Thymus (tissue), 11 donors: ENCODE measurements at regions not wholly inside any gene's neighbourhood (a gene's known extent, or its start where the extent isn't known, plus 50 kb on each side); places are given as distances from the start of the nearest gene placed in this dataset.

ENCODE experiments used
- DNase-seq, 9 donors: peaks; one replicate each; pipeline ENCODE4 v3.0.0-alpha.2; 2013; ENCODE audit warnings: low spot score in 9 of 9, low read depth in 6 of 9, missing footprints in 1 of 9
- H3K27ac ChIP-seq, 2 donors: one replicate each; pipeline ENCODE4 v1.5.1; 2013; ENCODE audit warnings: control low read depth in 1 of 2, low read depth in 1 of 2, low read length in 1 of 2, mild to moderate bottlenecking in 1 of 2, moderate library complexity in 1 of 2
- H3K27me3 ChIP-seq, 2 donors: one replicate each; pipeline ENCODE4 v1.5.1; 2013; ENCODE audit warnings: low read length in 1 of 2; ENCODE audit not compliant: control insufficient read depth in 2 of 2, insufficient read depth in 1 of 2
- H3K36me3 ChIP-seq, 2 donors: one replicate each; pipeline ENCODE4 v1.5.1; 2013; ENCODE audit warnings: low read length in 1 of 2, mild to moderate bottlenecking in 1 of 2, moderate library complexity in 1 of 2; ENCODE audit not compliant: control insufficient read depth in 2 of 2, insufficient read depth in 2 of 2
- H3K4me1 ChIP-seq, 2 donors: one replicate each; pipeline ENCODE4 v1.5.1; 2013; ENCODE audit warnings: low read length in 2 of 2; ENCODE audit not compliant: control insufficient read depth in 2 of 2, insufficient read depth in 2 of 2
- H3K4me3 ChIP-seq, 2 donors: one replicate each; pipeline ENCODE4 v1.5.1; 2013; ENCODE audit warnings: low read length in 2 of 2, control low read depth in 1 of 2, mild to moderate bottlenecking in 1 of 2
- H3K9me3 ChIP-seq, 2 donors: one replicate each; pipeline ENCODE4 v1.5.1; 2013; ENCODE audit warnings: low read length in 1 of 2, mild to moderate bottlenecking in 1 of 2; ENCODE audit not compliant: control insufficient read depth in 2 of 2, insufficient read depth in 1 of 2
- WGBS: extraction: QIAGEN DNeasy Blood & Tissue Kit; methylation state at CpG from one replicate; pipeline ENCODE4 v1.1.7; 2013; 5-methylcytosine and 5-hydroxymethylcytosine counted together
- donor health status: healthy.

DNA sequence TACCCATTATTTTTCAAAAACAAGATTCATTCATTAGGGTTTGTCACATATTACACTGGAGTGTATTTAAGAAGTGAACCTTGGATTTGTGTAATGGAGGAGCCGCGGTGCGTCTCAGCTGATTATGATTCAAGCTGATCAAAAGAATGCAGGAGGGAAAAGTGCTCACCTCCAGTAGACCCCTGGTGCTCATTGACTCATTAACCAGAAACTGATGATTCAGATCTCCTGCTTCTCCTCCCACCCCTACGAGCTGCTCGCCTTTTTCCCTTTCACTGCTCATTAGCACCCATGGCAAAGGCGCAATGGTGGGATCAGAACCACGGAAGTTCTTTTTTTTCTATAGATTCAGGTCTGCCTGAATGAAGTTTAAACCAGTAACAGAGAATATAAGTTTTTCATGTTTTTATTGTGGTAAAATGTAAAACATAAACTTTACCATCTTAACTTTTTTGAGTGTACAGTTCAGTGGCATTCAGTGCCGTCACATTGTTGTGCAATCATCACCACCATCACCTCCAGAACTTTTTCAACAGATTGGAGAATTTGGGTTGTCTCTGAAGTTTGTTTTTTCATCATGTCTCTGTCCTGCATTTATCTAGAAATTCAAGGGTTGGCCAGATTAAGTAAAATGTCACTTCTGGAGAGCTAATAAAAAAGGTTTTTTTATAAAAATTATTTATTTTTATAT is 101.6 kb downstream of the LINC00237 start:
- Histone ChIP-seq H3K27me3 (no peaks in the 10 kb centered on the region), H3K9me3 (no peaks in the 10 kb centered on the region), H3K4me1 (no peaks in the 10 kb centered on the region), H3K36me3 (no peaks in the 10 kb centered on the region), H3K4me3 (no peak overlapping the region), H3K27ac (no peak overlapping the region)
- 86% methylated on average over 8 of the region's 8 CpGs for WGBS
- no peak for DNase-seq

DNA sequence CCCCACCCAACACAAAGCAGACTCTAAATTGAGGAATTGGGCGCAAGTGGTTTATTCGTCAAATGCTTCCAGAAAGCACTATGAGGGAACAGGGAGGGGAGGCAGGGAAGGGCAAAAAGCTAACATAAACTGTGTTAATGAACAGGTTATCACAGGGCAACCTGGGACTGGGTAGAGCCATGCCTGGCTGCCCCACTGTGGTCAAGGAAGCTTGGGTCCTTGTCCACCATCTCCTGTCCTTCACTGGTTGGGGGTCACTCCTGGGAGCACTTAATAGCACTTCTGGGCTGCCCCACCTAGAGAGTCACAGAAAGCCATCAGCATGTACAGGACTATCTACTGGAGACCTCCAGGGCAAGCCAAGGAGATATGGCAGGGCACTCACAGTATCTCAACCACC is 102.3 kb downstream of the LINC00237 start:
- Histone ChIP-seq H3K27ac (no peak overlapping the region), H3K36me3 (no peaks in the 10 kb centered on the region), H3K27me3 (no peaks in the 10 kb centered on the region), H3K9me3 (no peaks in the 10 kb centered on the region), H3K4me1 (no peaks in the 10 kb centered on the region), H3K4me3 (no peak overlapping the region)
- 98% methylated on average over 2 of the region's 2 CpGs for WGBS
- no peak for DNase-seq

DNA sequence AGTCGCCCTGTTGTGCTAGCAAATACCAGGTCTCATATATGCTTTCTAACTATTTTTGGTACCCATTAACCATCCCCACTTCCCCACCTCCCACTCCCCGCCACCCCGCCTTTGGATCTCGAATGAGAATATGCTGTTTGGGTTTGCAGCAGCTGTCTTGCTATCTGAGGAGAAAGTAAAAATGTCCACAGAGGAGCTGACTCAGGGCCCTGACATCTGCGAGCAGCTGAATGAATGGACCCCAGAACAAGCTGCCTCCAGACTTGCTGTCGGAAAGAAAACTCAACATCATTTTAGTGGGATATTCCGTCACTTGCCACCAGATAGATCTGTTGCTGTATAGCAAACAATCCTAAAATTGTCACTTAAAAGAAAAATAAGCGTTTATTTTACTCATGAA is 103.7 kb downstream of the LINC00237 start:
- H3K27ac ChIP-seq, result no peak overlapping the region
- H3K36me3 ChIP-seq, result no peaks in the 10 kb centered on the region
- H3K4me3 ChIP-seq, result no peak overlapping the region
- no peaks in the 10 kb centered on the region for H3K4me1 ChIP-seq
- H3K27me3 ChIP-seq, result no peaks in the 10 kb centered on the region
- H3K9me3 ChIP-seq, result no peaks in the 10 kb centered on the region
- WGBS, result 94% methylated on average over 8 of the region's 8 CpGs
- DNase-seq, result no peak

DNA sequence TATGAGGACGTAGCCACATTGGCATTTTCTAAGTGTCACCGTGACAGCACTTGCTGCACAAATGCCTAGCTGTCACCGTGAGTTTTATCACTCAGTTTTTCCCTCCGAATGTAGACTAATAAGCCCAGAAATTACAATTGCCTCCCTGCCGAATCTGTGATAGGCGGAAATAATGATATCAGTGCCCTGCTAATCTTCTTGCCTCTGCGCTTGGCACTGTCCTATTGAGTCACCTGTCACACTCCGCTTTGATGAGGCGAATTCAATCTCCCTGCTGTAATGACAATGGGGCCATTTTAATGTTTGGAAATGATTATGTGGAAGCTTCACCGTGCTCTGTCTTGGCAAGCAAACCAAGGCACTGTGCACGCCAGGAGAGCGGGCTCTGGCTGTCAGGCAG is 112.8 kb downstream of the LINC00237 start:
- H3K27me3 ChIP-seq, result no peaks in the 10 kb centered on the region
- H3K27ac ChIP-seq, result no peak overlapping the region
- no peaks in the 10 kb centered on the region for H3K36me3 ChIP-seq
- no peak overlapping the region for H3K4me3 ChIP-seq
- no peaks in the 10 kb centered on the region for H3K9me3 ChIP-seq
- 94% methylated on average over 12 of the region's 12 CpGs for WGBS
- H3K4me1 ChIP-seq, result no peaks in the 10 kb centered on the region
- DNase-seq, result no peak

DNA sequence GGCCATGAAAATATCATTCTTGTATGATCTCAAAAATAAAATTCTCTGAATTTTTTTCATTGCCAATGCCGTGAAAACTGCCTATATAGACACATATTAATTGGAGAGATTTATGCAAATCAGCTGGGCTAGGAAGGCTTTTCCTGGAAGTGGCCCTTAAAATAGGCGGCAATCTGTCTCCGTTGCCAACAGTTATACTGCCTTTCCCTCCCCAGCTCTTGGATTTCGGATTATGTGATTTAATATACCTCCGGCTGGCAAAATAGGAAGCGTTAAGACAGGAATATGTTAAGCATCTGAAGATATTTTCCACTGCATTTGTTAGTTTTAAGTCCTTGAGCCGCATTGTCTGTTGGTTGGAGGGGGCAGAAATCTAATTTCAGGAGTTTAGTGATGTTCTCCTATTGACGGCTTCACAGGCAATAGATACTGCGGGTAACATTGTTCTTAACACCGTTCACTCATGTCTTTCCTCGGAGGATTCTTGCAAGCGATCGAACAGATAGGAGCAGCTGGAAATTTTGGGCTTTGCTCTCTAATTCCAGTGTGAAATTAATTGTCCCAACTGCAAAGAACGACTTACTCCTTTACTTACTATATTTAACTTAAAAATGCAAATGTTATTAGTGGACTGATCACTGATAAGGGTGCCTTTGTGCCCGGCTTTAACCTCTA is 113.3 kb downstream of the LINC00237 start:
- no peak overlapping the region for H3K4me3 ChIP-seq

DNA sequence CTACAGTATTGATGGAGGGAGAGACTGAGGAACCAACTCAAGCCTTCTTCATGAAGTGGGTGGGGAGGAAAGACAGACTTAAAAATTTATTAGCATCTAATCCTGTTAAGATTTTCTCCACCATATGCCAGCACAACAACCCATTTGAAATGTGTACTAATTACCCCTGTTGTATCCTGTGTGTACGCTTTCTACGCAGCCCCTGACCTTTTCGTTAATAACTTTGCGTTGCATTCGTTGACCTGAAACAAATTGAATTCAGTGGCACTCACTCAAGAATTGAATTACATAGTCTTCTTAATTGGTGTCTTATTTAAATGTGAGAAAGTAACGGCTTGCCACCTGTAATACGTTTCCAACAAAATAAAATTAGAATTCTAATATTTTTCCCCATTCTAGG is 113.9 kb downstream of the LINC00237 start:
- no peak overlapping the region for H3K4me3 ChIP-seq
- no peaks in the 10 kb centered on the region for H3K9me3 ChIP-seq
- WGBS, result 94% methylated on average over 7 of the region's 7 CpGs
- no peaks in the 10 kb centered on the region for H3K27me3 ChIP-seq
- no peak overlapping the region for H3K27ac ChIP-seq
- no peaks in the 10 kb centered on the region for H3K4me1 ChIP-seq
- no peak for DNase-seq
- H3K36me3 ChIP-seq, result no peaks in the 10 kb centered on the region

More for the DNA sequence above, 113.3 kb downstream of the LINC00237 start:
- no peak overlapping the region for H3K27ac ChIP-seq
- H3K36me3 ChIP-seq, result no peaks in the 10 kb centered on the region
- H3K9me3 ChIP-seq, result no peaks in the 10 kb centered on the region
- no peak for DNase-seq
- 94% methylated on average over 15 of the region's 15 CpGs for WGBS
- H3K4me1 ChIP-seq, result no peaks in the 10 kb centered on the region
- no peaks in the 10 kb centered on the region for H3K27me3 ChIP-seq

DNA sequence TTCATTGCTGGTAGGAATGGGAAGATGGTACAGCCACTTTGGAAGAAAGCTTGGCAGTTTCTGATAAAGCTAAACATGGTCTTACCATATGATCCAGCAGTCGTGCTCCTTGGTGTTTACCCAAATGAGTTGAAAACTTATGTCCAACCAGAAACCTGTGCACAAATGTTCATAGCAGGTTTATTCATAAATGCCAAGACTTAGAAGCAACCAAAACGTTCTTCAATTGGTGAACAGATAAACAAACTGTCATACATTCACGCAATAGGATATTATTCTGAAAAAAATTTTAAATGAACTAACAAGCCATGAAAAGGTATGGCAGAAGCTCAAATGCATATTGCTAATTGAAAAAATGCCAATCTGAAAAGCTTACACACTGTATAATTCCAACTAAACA is 117.1 kb downstream of the LINC00237 start:
- no peak for DNase-seq
- no peaks in the 10 kb centered on the region for H3K27me3 ChIP-seq
- 84% methylated on average over 3 of the region's 3 CpGs for WGBS
- no peak overlapping the region for H3K27ac ChIP-seq
- H3K4me3 ChIP-seq, result no peak overlapping the region
- H3K9me3 ChIP-seq, result no peaks in the 10 kb centered on the region
- H3K36me3 ChIP-seq, result no peaks in the 10 kb centered on the region
- no peaks in the 10 kb centered on the region for H3K4me1 ChIP-seq

DNA sequence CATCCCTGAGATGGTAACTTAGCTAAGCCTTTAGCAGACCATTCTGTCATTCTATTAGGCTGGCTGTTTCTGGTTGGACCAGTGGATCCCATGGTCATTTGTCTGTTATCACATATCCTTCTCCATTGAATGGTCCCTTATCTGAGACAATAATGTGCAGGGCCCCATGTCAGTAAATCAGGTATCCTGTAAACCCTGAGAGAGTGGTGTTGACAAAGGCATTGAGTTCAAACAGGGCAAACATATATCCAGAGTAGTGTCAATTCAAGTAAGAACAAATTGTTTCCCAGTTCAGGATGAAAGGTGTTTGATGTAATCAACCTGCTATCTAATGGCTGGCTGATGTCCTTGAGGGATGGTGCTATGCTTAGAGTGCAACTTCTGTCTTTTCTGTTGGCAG is 126.2 kb downstream of the LINC00237 start:
- Histone ChIP-seq H3K4me1 (no peaks in the 10 kb centered on the region), H3K9me3 (no peaks in the 10 kb centered on the region), H3K27ac (no peak overlapping the region), H3K4me3 (no peak overlapping the region), H3K36me3 (no peaks in the 10 kb centered on the region), H3K27me3 (no peaks in the 10 kb centered on the region)
- DNase-seq, result no peak

DNA sequence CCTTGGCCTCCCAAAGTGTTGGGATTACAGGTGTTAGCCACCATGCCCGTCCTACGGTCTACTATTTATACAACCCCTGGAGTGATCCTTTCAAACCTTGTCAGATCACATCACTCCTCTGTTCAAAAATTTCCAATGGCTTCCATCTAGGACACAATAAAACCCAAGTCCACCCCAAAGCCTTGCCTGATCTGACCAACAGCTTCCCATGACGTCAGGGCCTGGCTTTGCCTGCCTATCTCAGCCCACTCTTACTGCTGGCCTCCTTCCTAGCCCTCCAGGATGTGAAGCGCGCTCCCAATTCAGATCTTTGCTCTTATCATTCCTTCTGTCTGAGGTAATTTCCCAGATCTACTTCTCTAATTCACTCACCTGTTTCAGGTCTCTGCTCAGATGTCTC is 128.4 kb downstream of the LINC00237 start:
- 93% methylated on average over 5 of the region's 5 CpGs for WGBS
- no peak for DNase-seq

More for the DNA sequence above, 128.4 kb downstream of the LINC00237 start:
- H3K4me3 ChIP-seq, result no peak overlapping the region
- no peaks in the 10 kb centered on the region for H3K4me1 ChIP-seq
- no peaks in the 10 kb centered on the region for H3K9me3 ChIP-seq
- H3K27me3 ChIP-seq, result no peaks in the 10 kb centered on the region
- H3K36me3 ChIP-seq, result no peaks in the 10 kb centered on the region
- H3K27ac ChIP-seq, result no peak overlapping the region
